ENCODE measurements at regions not wholly inside any gene's neighbourhood (a gene's known extent, or its start where the extent isn't known, plus 50 kb on each side); places are given as distances from the start of the nearest gene placed in this dataset.

DNA sequence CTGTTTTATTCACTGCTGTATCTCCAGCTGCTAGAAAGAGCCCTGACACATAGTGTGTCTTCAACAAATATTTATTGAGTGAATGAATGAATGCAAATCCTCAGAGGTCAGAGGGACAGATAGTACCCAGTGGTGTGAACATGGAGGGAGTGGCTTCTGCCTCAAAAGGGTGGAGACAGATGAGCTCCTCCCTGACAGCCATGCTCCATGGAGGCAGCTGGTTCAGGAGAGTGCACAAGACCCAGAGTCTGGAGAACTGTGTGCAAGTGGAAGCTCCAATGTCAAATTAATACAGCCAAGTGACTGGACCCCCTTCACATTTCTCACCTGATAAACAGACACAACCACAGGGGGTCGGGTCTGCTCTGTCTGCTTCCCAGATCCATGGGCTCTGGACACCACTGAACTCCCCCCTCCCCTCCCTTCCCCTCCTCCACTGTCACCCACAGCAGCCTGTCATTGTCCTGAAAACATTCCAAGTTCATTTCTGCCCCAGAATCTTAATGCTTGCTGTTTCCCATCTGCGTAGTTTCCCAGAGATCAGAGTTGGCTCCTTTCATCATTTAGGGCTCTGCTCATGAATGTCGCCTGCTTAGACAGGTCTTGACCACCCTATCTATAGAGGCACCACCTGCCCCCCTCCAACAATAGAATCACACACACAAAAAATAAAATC lies 312.9 kb upstream of the PODXL start:
- TF ChIP-seq, protein P1, sequence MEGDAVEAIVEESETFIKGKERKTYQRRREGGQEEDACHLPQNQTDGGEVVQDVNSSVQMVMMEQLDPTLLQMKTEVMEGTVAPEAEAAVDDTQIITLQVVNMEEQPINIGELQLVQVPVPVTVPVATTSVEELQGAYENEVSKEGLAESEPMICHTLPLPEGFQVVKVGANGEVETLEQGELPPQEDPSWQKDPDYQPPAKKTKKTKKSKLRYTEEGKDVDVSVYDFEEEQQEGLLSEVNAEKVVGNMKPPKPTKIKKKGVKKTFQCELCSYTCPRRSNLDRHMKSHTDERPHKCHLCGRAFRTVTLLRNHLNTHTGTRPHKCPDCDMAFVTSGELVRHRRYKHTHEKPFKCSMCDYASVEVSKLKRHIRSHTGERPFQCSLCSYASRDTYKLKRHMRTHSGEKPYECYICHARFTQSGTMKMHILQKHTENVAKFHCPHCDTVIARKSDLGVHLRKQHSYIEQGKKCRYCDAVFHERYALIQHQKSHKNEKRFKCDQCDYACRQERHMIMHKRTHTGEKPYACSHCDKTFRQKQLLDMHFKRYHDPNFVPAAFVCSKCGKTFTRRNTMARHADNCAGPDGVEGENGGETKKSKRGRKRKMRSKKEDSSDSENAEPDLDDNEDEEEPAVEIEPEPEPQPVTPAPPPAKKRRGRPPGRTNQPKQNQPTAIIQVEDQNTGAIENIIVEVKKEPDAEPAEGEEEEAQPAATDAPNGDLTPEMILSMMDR (IDR thresholded peaks at IDR 0.05): no peak

DNA sequence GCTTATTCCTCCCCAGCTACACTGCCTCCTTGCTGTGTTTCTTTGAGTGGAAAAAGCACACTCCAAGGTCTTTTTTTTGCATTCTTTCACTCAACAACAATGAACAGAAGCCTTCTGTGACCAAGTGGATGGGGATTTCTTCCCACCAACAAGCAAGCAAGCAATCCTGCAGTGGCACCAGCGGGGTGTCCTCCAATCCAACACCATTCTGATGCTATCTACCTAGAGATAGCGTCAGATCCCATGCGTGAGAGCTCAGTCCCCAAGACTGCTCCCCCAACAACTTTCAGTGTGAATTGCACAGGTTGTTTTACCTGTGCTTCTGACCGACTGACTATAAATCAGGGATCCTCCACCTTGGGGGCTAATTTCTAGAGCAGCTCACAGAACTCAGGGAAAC lies 311.0 kb upstream of the PODXL start:
- TF ChIP-seq, protein P1 (IDR thresholded peaks at IDR 0.05): no peak

DNA sequence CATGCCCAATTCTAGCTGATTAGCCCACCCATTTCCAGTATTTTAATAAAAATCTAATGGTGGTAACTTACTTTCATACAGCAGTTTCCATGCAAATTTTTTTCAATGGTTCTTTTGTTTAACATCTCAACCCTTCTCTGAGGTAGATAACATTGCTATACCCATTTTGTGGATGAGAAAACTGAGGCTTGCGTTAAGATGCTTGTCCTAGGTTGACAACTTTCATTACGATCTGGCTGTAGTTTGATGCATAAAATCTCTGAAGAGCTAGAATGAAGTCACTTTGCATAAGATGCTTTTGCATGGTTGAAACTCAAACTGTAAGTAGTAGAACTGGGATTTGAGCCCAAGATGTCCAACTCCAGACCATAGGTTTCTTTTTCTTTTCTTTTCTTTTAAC lies 309.5 kb upstream of the PODXL start:
- TF ChIP-seq, protein P1 (IDR thresholded peaks at IDR 0.05): no peak

DNA sequence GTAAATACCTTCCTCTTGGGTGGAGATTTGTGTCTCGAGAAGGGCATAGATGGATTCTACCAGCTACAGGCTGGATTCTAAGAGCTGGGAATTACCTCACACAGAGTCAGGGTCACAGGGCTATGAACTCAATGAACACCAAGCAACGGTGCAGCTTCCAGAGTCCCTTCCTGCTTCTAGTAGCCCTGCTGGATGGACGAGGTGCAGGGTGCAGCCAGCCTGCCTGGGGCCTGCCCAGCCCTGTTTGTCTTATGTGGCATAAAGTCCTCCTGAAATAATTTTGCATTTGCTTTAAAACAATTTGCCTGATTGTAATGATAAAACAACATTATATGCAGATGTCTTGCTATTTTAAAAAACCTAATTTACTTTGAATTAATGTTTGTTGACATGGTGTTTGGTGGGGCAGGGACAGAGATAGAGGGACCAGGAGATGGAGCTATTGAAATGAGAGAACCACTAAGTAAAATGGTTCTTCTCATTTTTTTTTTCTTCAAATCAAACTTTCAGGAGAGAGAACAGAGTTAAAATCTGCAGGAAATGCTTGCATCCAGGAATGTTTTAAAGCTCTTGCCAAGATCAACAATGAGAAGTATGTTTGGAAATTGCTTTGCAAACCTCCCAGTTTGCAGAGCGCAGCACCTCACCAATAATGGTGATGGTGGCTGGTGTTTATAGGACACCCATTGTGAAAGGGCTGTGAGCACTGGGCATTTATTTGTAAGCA lies 305.4 kb upstream of the PODXL start:
- TF ChIP-seq, protein P1 (IDR thresholded peaks at IDR 0.05): 0 out of 2 replicates have a peak, but pooled peaks have one; percentile 15

DNA sequence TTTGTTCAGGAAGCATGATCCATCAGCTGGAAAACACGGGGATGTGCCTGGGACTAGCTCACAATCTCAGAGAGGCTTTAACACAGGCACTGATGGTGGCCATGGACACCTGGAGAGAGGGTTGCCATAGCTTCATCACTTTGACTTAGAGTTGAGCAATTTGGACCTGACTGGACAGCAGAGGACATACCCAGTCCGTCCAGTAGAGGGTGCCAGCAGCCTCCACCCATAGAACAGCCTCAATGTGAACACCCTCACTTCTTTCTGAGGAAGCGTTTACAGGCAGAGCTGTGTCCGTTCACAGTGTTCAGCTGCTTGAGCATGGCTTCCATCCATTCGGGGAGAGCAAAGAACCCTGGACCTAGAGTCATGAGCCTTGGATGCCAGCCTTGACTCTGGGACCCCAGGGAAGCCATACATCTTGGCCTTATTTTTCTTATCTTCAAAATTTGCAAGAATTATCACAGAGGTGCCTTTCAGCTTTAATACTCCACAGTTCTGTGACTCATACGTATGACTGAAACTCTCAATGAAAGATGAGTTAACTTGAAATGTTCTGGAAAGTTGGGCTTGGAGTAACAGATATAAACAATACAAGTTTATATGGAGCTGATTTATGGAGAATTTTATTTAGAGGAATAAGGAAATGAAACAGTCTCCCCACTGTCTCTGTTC lies 302.9 kb upstream of the PODXL start:
- TF ChIP-seq, protein P1 (IDR thresholded peaks at IDR 0.05): peak; percentile 93

DNA sequence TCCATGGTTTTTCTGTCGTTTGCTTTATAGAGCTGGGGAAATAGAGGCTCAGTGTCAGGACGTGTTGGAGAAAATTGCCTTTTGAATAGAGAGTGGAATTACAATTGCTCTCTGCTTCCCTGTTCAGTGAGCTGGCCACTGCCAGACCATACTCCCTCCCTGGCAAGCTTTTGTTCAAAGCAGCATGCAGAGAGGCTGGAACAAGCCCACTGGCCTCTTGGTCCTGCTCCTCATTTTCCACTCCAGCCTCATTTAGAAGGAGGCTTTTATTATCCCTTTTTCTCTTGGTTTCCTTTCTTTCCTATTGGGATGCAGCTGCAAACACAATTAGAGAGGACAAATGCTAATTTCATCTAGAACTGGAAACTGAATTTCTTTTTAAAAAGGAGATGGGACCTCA lies 302.2 kb upstream of the PODXL start:
- TF ChIP-seq, protein P1 (IDR thresholded peaks at IDR 0.05): no peak

DNA sequence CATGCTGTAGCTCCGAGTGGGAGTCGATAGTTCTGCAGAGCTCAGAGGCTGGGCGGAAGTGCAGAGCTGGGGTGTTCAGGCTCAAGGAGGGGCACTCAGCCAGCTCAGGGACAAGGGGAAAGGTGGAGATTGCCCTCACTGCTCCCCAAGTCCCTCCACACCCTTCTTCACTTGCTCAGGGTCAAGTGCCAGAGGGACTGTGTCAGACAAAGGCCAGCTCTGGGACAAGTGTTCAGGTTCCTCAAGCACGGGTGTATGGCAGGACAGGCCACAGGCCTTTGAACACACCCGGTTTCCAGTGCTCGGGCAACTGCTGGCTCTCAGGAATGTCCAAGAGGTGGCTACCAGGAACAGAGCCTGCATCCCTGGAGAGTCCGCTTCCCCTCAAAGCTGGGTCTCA lies 293.0 kb upstream of the PODXL start:
- TF ChIP-seq, protein P1 (IDR thresholded peaks at IDR 0.05): no peak
